Mesothelial cell of epicardium (in vitro differentiated cells): ENCODE measurements at regions not wholly inside any gene's neighbourhood (a gene's known extent, or its start where the extent isn't known, plus 50 kb on each side); places are given as distances from the start of the nearest gene placed in this dataset.
"Not testable (repeated sequence)": the region's sequence is repeated elsewhere in the genome, so short reads cannot be mapped to it uniquely, and the experiment has no call there.

Experiments
- DNase-seq, 2 experiments: peaks; one replicate each; pipeline ENCODE4 v3.0.0; 2021; ENCODE audit warnings: low spot score in 2 of 2; ENCODE audit not compliant: unreplicated experiment in 2 of 2
- H3K27ac Mint-ChIP-seq: 2 replicates; pipeline ENCODE4 v1.8.0; 2021; ENCODE audit warnings: mixed read lengths
- H3K27me3 Mint-ChIP-seq: 2 replicates; pipeline ENCODE4 v1.8.0; 2021; ENCODE audit warnings: low read depth, mixed read lengths
- H3K36me3 Mint-ChIP-seq: 2 replicates; pipeline ENCODE4 v1.8.0; 2021; ENCODE audit warnings: mixed read lengths
- H3K4me1 Mint-ChIP-seq: 2 replicates; pipeline ENCODE4 v1.8.0; 2021; ENCODE audit warnings: mixed read lengths
- H3K4me3 Mint-ChIP-seq: 2 replicates; pipeline ENCODE4 v1.8.0; 2021; ENCODE audit warnings: mild to moderate bottlenecking, moderate library complexity, mixed read lengths
- H3K9me3 Mint-ChIP-seq: 2 replicates; pipeline ENCODE4 v1.8.0; 2021; ENCODE audit warnings: mixed read lengths
- CTCF ChIP-seq: fragments of 200-600 bp; sonication (generic); IDR thresholded peaks from one replicate; pipeline ENCODE4 v1.5.0; 2021; ENCODE audit warnings: antibody characterized with exemption; ENCODE audit not compliant: unreplicated experiment

- no peak for DNase-seq
- Mint-ChIP-seq H3K27ac (no peak overlapping the region), H3K4me1 (peaks cover 14% of the 10 kb centered on the region), H3K4me3 (no peak overlapping the region), H3K27me3 (no peaks in the 10 kb centered on the region), H3K36me3 (no peaks in the 10 kb centered on the region), H3K9me3 (no peaks in the 10 kb centered on the region)
- no peak for TF ChIP-seq CTCF
Measured at GRCh38 chr11:134984421-134984820, 572.4 kb upstream of the B3GAT1 start.

GRCh38 chr11:134982432-134982831 lies 570.4 kb upstream of the B3GAT1 start:
- H3K4me3 Mint-ChIP-seq, H3K27ac Mint-ChIP-seq, H3K36me3 Mint-ChIP-seq, H3K4me1 Mint-ChIP-seq, DNase-seq, H3K9me3 Mint-ChIP-seq, H3K27me3 Mint-ChIP-seq: not testable (repeated sequence)

- no peak overlapping the region for H3K4me3 Mint-ChIP-seq
- no peaks in the 10 kb centered on the region for H3K9me3 Mint-ChIP-seq
- no peaks in the 10 kb centered on the region for H3K27me3 Mint-ChIP-seq
- no peaks in the 10 kb centered on the region for H3K36me3 Mint-ChIP-seq
- H3K27ac Mint-ChIP-seq = no peak overlapping the region
- H3K4me1 Mint-ChIP-seq = peaks cover 4% of the 10 kb centered on the region
- no peak for DNase-seq
- no peak for TF ChIP-seq CTCF
Measured at GRCh38 chr11:134981835-134982234, 569.8 kb upstream of the B3GAT1 start.

- peaks cover 6% of the 10 kb centered on the region for H3K4me1 Mint-ChIP-seq
- no peaks in the 10 kb centered on the region for H3K36me3 Mint-ChIP-seq
- DNase-seq = no peak
- H3K27ac Mint-ChIP-seq = no peak overlapping the region
- H3K4me3 Mint-ChIP-seq = no peak overlapping the region
- no peak for TF ChIP-seq CTCF
- no peaks in the 10 kb centered on the region for H3K27me3 Mint-ChIP-seq
- H3K9me3 Mint-ChIP-seq = no peaks in the 10 kb centered on the region
Measured at GRCh38 chr11:134980819-134981710, 569.0 kb upstream of the B3GAT1 start.

- not testable (repeated sequence) for H3K36me3 Mint-ChIP-seq, DNase-seq, H3K9me3 Mint-ChIP-seq, H3K27me3 Mint-ChIP-seq, H3K27ac Mint-ChIP-seq, H3K4me1 Mint-ChIP-seq, H3K4me3 Mint-ChIP-seq
Measured at GRCh38 chr11:134979089-134979457, 567.0 kb upstream of the B3GAT1 start.

GRCh38 chr11:134978388-134979088 lies 566.5 kb upstream of the B3GAT1 start:
- no peak for DNase-seq
- Mint-ChIP-seq H3K27me3 (peaks cover 2% of the 10 kb centered on the region), H3K4me1 (peaks cover 7% of the 10 kb centered on the region), H3K4me3 (no peak overlapping the region), H3K36me3 (no peaks in the 10 kb centered on the region), H3K9me3 (no peaks in the 10 kb centered on the region), H3K27ac (no peak overlapping the region)
- TF ChIP-seq CTCF = no peak
